ENCODE measurements at regions not wholly inside any gene's neighbourhood (a gene's known extent, or its start where the extent isn't known, plus 50 kb on each side); places are given as distances from the start of the nearest gene placed in this dataset.

- DNase-seq: no peak
Measured at GRCh38 chr15:94177112-94177511, 54.2 kb upstream of the MCTP2 start.

GRCh38 chr15:94175420-94175819, 55.9 kb upstream of the MCTP2 start:
- DNase-seq: no peak

GRCh38 chr15:94174399-94174802, 57.0 kb upstream of the MCTP2 start:
- no peak for DNase-seq

DNA sequence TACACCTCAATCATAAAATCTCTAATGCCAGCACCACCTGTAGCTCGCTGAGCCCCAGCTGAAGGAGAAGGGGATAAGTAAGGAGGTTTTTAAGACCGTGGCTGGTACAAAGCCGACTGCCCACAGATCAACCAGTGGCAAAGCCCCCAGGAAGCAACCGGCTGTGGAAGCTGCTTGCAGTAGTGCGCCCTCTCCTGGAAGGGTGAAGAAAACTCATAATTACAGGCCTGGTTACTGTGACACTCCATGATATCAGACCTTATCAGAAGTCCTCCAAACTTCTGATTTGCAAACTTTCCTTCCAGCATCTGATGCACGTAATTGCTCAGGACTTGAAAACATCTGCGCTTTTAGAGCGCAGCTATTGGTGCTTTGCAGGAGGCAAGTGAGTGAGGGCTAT, 63.1 kb upstream of the MCTP2 start:
- DNase-seq: no peak

DNA sequence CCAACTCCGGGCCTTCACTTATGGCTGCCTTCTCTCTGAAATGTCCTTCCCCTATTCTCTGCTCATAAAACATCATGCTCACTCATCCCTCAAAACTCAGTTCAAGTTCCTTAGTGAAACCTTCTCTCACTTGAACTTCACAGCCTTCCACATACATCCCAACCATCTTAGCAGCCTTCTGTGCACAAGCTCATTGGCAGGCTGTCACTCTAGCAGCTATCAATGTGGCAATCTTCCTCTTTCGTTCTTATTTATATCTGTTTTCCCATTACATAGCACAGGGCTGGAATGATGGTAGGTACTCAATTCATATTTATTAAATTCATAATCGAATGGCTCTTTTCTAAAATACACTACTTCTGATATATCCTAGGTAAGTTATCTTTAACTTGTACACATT, 66.4 kb upstream of the MCTP2 start:
- DNase-seq: no peak

GRCh38 chr15:94164202-94164807, 67.1 kb upstream of the MCTP2 start:
- DNase-seq: peak; percentile 48

DNA sequence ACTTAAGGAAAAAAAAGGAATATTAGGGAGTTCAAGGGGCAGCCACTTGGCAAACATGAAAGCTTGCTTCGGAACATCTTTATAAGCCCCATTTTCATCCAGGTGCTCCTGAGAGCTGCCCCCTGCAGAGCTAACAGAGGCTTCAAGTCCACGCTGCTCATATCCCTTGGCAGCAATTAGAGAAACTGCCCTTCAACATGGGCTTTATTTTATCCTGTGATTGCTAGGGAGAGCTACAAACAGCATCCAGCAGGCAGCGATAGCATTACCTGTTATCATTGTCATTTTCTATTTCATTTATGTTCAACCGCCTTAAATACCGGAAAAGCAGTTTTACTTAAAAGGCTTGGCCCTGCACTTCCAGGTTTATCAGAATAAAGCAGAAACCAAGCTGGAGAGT, 68.4 kb upstream of the MCTP2 start:
- no peak for DNase-seq

DNA sequence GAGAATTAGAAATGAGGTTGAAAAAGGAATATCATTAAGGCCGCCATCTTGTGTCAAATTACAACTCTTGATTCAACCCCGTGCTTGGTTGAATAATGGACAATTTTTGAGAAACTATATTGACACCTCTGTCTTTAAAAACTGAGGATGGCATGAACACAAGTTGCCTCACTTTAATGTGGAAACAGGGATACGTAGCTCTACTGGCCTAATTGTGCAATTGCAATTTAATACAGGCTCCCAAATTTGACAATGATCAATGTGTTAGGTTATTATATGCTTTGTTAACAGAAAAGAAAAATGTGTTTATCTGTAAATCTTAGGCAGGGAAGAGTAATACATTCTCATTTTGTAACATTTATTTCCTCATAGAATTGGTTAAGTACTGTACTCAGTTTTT, 77.1 kb upstream of the MCTP2 start:
- DNase-seq: no peak

DNA sequence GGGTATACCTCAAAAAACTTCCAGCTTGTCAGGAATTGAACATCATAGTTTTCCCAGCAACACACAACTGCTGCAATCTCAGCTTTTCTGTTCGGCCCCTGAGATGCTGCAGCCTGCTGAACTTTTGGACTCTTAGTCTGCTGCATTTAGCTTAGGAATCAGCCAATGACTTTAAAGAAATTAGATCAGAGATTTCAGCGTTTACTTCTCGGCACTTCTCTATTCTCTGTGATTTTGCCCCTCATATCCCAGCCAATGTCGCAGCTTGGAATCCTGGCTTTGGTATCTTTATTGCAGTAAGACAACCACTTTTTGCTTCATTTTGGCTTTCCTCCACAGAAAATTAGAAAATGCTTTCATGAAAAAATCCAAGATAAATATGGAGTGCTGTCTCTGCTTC, 86.3 kb upstream of the MCTP2 start:
- no peak for DNase-seq

DNA sequence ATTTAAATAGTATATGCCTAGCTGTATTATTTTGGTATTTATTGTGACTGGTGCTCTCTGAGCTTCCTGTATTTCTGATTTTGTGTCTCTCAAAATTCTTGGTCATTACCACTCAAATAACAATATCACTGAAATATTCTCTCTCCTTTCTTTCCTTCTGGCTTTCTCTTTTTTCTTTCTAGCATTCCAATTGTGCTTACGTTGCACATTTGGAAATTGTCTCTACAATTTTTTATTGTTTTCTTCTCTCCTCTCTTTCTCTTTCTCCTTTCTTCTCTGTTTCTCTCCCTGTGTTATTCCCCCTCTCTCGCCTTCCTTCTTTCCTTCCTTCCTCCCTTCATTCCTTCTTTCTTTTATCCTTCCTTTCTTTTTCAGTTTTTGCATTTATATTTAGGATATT, 89.6 kb upstream of the MCTP2 start:
- no peak for DNase-seq

- DNase-seq: no peak
Measured at GRCh38 chr15:94135486-94136147, 95.7 kb upstream of the MCTP2 start.

DNA sequence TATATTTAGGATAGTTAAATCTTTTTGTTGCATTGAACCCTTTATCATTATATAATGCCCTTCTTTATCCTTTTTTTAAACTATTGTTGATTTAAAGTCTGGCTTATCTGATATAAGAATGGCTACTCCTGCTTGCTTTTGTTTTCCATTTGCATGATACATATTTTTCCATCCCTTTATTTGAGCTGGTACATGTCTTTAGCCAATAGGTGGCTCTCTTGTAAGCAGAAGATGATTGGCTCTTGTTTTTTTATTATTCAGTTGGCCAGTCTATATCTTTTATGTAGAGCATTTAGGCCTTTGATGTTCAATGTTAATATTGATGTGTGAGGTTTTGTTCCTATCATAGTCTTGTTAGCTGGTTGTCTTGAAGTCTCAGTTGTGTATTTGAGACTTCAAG, 99.5 kb upstream of the MCTP2 start:
- DNase-seq: no peak

- DNase-seq: no peak
Measured at GRCh38 chr15:94130504-94130903, 100.9 kb upstream of the MCTP2 start.

DNA sequence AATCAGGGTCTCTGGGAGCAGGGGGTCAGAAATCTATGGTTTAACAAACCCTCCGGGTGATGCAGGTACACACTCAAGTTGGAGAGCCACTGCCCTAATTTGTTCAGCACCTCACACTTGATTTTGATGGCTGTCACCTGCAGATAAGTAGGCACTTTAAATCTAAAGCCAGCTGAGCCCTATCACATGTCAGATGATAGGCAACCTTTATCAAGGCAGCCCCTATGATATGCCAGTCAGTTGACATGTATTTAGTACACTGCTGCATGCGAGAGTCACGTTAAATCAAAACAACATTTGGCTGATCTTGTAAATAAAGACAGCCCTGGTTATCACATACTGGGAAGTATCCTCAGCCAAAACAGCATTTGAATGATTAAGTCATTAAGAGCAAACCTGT, 104.4 kb upstream of the MCTP2 start:
- no peak for DNase-seq

- DNase-seq: no peak
Measured at GRCh38 chr15:94125698-94126097, 105.7 kb upstream of the MCTP2 start.

DNA sequence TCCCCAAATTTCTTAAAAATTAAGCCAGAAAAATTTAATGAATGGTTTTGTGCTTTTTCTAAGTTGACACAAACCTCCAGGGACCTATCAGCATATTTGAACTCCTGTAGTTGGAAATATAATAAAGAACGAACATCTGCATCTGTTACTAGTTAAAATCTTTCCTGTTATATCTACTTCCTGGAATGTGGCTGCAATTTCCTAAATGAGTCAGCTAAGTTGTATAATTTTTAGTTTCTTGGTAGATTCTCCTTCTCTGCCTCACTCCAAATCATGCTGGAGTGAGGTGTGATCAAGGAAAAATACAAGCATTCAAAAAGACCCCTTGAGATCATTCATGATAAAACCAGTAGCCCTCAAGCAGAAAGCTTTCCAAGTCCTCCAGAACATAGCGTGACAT, 106.2 kb upstream of the MCTP2 start:
- no peak for DNase-seq

GRCh38 chr15:94122516-94122915, 108.8 kb upstream of the MCTP2 start:
- DNase-seq: no peak

DNA sequence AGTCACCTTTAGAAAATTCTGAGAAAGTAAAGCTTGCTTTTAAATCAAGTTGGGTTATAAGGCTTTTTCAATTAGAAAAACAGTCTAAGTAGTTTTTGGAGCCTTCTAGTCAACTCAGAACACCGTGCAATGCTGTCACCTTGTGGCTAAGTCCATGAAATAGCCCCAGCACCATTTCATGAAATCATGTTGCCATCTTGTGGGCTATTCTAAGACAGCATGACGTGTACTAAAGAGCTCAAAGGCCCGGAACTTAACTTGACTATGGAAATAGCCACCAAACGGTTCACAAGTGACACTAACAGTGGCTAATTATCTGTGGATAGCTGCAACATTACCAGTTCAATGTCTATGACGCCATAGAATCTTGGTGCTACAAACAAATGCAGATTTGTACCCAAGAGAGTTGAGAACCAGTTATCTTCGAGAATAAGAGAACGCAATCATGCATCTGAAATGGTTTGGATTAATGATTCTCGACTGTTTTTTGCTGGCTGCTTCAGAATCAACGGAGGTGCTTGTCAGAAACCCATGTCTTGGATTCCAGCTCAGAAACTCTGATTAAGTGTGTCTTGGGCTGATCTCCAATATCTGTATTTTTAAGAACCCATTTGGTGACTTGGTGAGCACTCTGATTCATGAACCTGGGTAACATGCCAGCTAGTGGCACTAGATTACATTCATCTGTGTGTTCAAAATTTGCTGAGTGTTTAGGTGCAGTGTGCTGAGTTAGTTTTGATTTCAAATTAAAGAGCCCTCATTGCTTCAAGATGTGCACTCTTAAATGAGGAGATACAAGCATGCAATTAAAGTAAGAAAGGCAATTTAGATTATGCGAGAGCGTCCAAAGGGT, 111.2 kb upstream of the MCTP2 start:
- peak; percentile 69 for DNase-seq

- DNase-seq: no peak
Measured at GRCh38 chr15:94119298-94119811, 112.0 kb upstream of the MCTP2 start.

DNA sequence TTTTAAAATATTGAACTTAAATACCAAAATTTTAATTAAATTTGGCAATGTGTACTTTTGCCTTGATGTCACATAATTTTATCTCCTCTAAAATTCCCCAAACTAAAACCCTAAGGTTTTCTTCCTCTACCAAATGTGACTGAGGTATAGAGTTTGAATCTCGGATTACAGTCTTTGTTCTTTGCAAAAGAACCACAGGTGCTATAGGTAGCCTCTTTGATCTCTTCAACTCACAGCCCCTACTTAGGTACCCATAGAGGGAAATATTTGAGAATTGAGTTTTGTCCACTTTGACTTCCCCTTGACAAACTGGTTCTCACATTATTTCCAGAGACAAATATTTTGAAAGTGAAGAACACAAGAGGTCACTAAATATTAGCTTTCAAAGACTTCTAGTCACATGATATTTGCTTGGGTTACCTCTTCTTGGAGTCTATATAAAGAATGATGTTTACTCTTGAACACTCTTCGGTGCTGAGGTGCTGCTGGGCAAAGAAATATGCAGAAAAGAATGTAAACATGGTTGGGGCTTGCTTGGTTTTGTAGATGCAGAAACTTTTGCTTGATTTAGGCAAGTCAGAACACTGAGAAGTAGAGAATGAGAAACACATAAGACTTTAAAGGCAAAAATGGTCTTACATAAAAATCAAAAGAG, 120.8 kb upstream of the MCTP2 start:
- no peak for DNase-seq

- DNase-seq: no peak
Measured at GRCh38 chr15:94107652-94108051, 123.7 kb upstream of the MCTP2 start.

- no peak for DNase-seq
Measured at GRCh38 chr15:94105760-94106159, 125.6 kb upstream of the MCTP2 start.

GRCh38 chr15:94100863-94101262, 130.5 kb upstream of the MCTP2 start:
- DNase-seq: no peak

DNA sequence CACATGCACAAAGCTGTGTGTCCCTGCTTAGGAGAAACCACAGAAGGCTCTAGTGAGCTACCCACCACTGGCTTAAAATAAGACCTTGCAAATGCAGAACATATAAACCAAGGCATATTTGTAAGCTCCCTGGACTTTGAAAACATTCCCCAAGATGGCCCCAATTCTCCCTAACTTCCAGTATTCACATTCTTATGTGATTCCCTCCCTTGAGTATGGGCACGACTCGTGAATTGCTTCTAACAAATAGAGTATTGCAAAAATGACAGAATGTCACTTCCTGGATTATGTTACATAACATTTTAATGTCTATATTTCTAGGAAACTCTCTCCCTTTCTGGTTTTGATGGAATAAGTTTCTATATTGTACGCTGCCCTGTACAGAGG, 131.8 kb upstream of the MCTP2 start:
- DNase-seq: no peak
